ENCODE measurements at regions not wholly inside any gene's neighbourhood (a gene's known extent, or its start where the extent isn't known, plus 50 kb on each side); places are given as distances from the start of the nearest gene placed in this dataset.

- H3K4me1 ChIP-seq (ENCODE audit: control insufficient read depth, insufficient read depth, low read length), result peaks cover 9% of the 10 kb centered on the region; the same call in 1 of the 2 replicates
Observed at GRCh38 chr3:13174803-13175135, 101.5 kb upstream of the IQSEC1 start.

DNA sequence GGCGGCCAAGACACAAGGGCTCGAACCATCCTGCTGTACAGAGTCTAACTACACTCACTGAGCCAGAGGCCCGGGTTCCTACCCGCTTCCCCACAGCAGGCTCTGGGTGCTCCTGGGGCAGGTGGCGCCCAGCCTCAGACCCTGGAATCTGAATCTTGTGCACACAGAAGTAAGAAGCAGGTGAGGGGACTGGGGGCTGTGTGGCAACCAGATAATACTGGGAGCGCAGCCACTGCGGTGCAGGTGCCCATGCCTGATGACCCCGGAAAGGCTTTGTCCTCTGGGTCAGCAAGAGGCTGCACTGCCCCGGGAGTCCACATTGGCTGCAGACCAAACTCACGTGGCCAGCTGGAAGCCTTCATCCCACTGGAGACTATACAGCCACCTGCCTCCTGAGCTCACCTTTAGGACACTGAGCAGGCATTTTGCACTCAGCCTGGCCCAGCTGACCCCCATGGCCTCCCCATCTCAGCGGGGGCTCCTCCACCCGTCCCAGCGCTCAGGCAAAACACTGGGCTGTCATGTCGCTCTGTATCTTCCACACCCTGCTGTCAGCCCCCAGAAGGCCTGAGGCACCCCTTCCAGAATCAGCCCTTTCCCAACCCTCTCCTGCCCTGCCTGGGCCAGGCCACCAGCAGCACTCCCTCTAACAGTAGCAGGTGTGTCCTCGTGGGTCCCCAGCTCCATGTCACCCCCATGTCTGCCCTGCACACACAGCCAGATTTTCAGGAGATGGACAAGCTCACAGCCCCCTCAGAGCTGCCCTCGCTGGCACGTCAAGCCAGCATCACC, 101.0 kb upstream of the IQSEC1 start:
- Histone ChIP-seq H3K9me3 (ENCODE audit: control insufficient read depth, insufficient read depth, low read length) (peaks cover 14% of the 10 kb centered on the region), H3K4me1 (ENCODE audit: control insufficient read depth, insufficient read depth, low read length) (peaks cover 9% of the 10 kb centered on the region; the same call in 1 of the 2 replicates), H3K27me3 (ENCODE audit: control insufficient read depth, insufficient read depth, low read length) (no peaks in the 10 kb centered on the region), H3K27ac (ENCODE audit: low read depth, low read length) (no peak overlapping the region), H3K9ac (ENCODE audit: low read depth, low read length) (no peak overlapping the region), H3K36me3 (ENCODE audit: control insufficient read depth, insufficient read depth, low read length) (no peaks in the 10 kb centered on the region), H3K4me3 (ENCODE audit: low read depth, low read length) (no peak overlapping the region)

More at GRCh38 chr3:13174803-13175135, 101.5 kb upstream of the IQSEC1 start:
- Histone ChIP-seq H3K9me3 (ENCODE audit: control insufficient read depth, insufficient read depth, low read length) (peaks cover 16% of the 10 kb centered on the region), H3K4me3 (ENCODE audit: low read depth, low read length) (no peak overlapping the region), H3K36me3 (ENCODE audit: control insufficient read depth, insufficient read depth, low read length) (no peaks in the 10 kb centered on the region), H3K9ac (ENCODE audit: low read depth, low read length) (no peak overlapping the region), H3K27ac (ENCODE audit: low read depth, low read length) (no peak overlapping the region), H3K27me3 (ENCODE audit: control insufficient read depth, insufficient read depth, low read length) (no peaks in the 10 kb centered on the region)

DNA sequence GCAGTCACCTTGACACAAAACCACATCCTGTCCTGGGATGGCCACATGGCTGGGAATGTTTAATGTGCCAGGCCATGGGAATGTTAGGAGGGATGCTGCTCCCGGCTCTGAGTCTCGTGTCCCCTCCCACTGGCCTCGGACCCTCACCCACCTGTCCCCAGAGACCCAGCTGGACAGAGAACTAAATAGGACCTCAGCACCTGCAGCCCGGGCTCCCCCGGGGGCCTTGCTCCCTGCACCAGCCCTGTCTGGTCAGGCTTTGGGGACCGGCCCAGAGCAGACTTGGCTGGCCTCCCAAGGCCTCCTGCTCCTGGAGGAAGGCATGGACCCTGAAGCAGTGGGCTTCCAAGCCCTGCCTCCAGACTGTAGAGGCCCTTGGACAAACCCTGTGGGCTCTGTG, 100.0 kb upstream of the IQSEC1 start:
- H3K27ac ChIP-seq (ENCODE audit: low read depth, low read length), result no peak overlapping the region
- no peak overlapping the region for H3K4me3 ChIP-seq (ENCODE audit: low read depth, low read length)
- peaks cover 9% of the 10 kb centered on the region for H3K9me3 ChIP-seq (ENCODE audit: control insufficient read depth, insufficient read depth, low read length)
- no peak overlapping the region for H3K9ac ChIP-seq (ENCODE audit: low read depth, low read length)
- H3K36me3 ChIP-seq (ENCODE audit: control insufficient read depth, insufficient read depth, low read length), result no peaks in the 10 kb centered on the region
- H3K4me1 ChIP-seq (ENCODE audit: control insufficient read depth, insufficient read depth, low read length), result peaks cover 9% of the 10 kb centered on the region; the same call in 1 of the 2 replicates
- H3K27me3 ChIP-seq (ENCODE audit: control insufficient read depth, insufficient read depth, low read length), result no peaks in the 10 kb centered on the region

GRCh38 chr3:13172644-13173013, 99.4 kb upstream of the IQSEC1 start:
- no peak overlapping the region for H3K9ac ChIP-seq (ENCODE audit: low read depth, low read length)
- H3K9me3 ChIP-seq (ENCODE audit: control insufficient read depth, insufficient read depth, low read length), result peaks cover 9% of the 10 kb centered on the region
- H3K27ac ChIP-seq (ENCODE audit: low read depth, low read length), result no peak overlapping the region
- no peaks in the 10 kb centered on the region for H3K27me3 ChIP-seq (ENCODE audit: control insufficient read depth, insufficient read depth, low read length)
- no peak overlapping the region for H3K4me3 ChIP-seq (ENCODE audit: low read depth, low read length)
- no peaks in the 10 kb centered on the region for H3K36me3 ChIP-seq (ENCODE audit: control insufficient read depth, insufficient read depth, low read length)
- peaks cover 9% of the 10 kb centered on the region; the same call in 1 of the 2 replicates for H3K4me1 ChIP-seq (ENCODE audit: control insufficient read depth, insufficient read depth, low read length)

DNA sequence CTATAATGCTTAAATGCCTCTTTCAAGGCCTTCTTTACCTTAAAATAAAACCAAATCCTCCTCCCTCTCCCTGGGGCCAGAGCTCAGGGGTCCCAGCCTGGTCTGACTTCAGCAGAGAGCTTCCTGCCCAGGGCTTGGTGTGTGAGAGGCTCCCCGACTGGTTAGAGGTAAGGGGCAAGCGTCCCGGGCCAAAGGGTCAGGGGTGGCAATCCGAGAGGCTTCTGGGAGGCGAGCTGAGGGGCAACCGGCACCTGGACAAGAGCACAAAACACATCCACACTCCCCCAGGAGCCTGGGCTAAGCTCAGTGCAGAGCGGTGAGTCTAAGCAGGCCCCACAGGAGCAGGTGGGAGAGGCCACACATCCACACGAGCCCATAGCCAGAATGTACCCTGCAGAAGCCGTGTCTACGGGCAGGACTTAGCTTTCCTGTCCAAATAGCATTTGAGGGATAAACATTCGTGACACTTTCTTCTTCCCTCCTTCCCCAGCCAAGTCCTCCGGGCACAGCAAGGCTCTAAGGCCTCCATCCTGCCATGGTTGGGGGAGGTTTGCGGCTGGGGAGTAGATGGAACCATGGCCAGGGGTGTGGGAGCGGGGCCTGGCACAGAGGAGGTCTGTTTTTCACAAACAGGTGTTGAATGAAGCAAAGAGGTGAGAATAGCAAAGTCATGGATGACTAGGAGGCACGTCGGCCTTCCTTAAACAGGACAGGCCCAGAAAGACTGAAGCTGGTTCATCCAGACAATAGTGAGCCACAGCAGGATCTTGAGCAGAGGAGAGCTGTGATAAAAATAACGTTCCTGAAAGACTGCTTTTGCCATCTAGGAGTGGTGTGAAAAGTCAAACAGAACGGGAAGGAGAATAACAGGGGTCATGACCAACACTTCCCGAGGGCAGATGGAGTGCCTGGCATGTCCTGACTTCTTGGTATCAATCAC, 98.7 kb upstream of the IQSEC1 start:
- H3K27ac ChIP-seq (ENCODE audit: low read depth, low read length), result no peak overlapping the region

GRCh38 chr3:13170317-13170716, 97.1 kb upstream of the IQSEC1 start:
- no peak overlapping the region for H3K4me3 ChIP-seq (ENCODE audit: low read depth, low read length)
- H3K27ac ChIP-seq (ENCODE audit: low read depth, low read length), result no peak overlapping the region
- H3K4me1 ChIP-seq (ENCODE audit: control insufficient read depth, insufficient read depth, low read length), result peaks cover 9% of the 10 kb centered on the region; the same call in 1 of the 2 replicates
- H3K36me3 ChIP-seq (ENCODE audit: control insufficient read depth, insufficient read depth, low read length), result no peaks in the 10 kb centered on the region
- H3K27me3 ChIP-seq (ENCODE audit: control insufficient read depth, insufficient read depth, low read length), result no peaks in the 10 kb centered on the region
- H3K9me3 ChIP-seq (ENCODE audit: control insufficient read depth, insufficient read depth, low read length), result peaks cover 9% of the 10 kb centered on the region
- H3K9ac ChIP-seq (ENCODE audit: low read depth, low read length), result no peak overlapping the region

More for the DNA sequence above, 98.7 kb upstream of the IQSEC1 start:
- peaks cover 9% of the 10 kb centered on the region for H3K9me3 ChIP-seq (ENCODE audit: control insufficient read depth, insufficient read depth, low read length)
- no peaks in the 10 kb centered on the region for H3K36me3 ChIP-seq (ENCODE audit: control insufficient read depth, insufficient read depth, low read length)
- H3K4me1 ChIP-seq (ENCODE audit: control insufficient read depth, insufficient read depth, low read length), result peaks cover 9% of the 10 kb centered on the region; the same call in 1 of the 2 replicates
- no peaks in the 10 kb centered on the region for H3K27me3 ChIP-seq (ENCODE audit: control insufficient read depth, insufficient read depth, low read length)
- H3K4me3 ChIP-seq (ENCODE audit: low read depth, low read length), result no peak overlapping the region
- no peak overlapping the region for H3K9ac ChIP-seq (ENCODE audit: low read depth, low read length)

DNA sequence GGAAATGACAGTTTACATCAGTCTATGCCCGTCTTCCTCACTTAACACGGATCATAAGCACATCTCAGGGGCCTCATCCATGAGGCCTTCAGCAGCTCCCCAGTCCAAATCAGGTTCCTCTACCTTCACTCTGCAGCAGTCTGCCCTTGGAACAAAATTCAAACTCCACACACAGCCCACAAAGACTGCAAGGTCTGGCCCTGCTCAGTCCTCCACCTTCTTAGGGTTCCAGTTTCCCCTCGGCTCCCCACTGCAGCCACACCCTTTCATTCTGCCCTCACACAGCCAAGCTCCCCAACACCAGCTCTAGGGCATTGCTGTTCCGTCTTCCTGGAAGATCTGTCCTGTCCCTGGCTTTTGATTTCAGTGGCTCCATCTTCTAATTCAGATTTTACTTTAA, 95.2 kb upstream of the IQSEC1 start:
- Histone ChIP-seq H3K27ac (ENCODE audit: low read depth, low read length) (no peak overlapping the region), H3K9me3 (ENCODE audit: control insufficient read depth, insufficient read depth, low read length) (peaks cover 9% of the 10 kb centered on the region), H3K4me1 (ENCODE audit: control insufficient read depth, insufficient read depth, low read length) (peaks cover 9% of the 10 kb centered on the region; the same call in 1 of the 2 replicates), H3K27me3 (ENCODE audit: control insufficient read depth, insufficient read depth, low read length) (no peaks in the 10 kb centered on the region), H3K36me3 (ENCODE audit: control insufficient read depth, insufficient read depth, low read length) (no peaks in the 10 kb centered on the region), H3K4me3 (ENCODE audit: low read depth, low read length) (no peak overlapping the region), H3K9ac (ENCODE audit: low read depth, low read length) (no peak overlapping the region)

GRCh38 chr3:13167829-13168228, 94.6 kb upstream of the IQSEC1 start:
- peaks cover 11% of the 10 kb centered on the region; the same call in 1 of the 2 replicates for H3K4me1 ChIP-seq (ENCODE audit: control insufficient read depth, insufficient read depth, low read length)
- no peak overlapping the region for H3K27ac ChIP-seq (ENCODE audit: low read depth, low read length)
- H3K4me3 ChIP-seq (ENCODE audit: low read depth, low read length), result no peak overlapping the region
- H3K9me3 ChIP-seq (ENCODE audit: control insufficient read depth, insufficient read depth, low read length), result peaks cover 9% of the 10 kb centered on the region
- no peak overlapping the region for H3K9ac ChIP-seq (ENCODE audit: low read depth, low read length)
- H3K36me3 ChIP-seq (ENCODE audit: control insufficient read depth, insufficient read depth, low read length), result no peaks in the 10 kb centered on the region
- no peaks in the 10 kb centered on the region for H3K27me3 ChIP-seq (ENCODE audit: control insufficient read depth, insufficient read depth, low read length)

DNA sequence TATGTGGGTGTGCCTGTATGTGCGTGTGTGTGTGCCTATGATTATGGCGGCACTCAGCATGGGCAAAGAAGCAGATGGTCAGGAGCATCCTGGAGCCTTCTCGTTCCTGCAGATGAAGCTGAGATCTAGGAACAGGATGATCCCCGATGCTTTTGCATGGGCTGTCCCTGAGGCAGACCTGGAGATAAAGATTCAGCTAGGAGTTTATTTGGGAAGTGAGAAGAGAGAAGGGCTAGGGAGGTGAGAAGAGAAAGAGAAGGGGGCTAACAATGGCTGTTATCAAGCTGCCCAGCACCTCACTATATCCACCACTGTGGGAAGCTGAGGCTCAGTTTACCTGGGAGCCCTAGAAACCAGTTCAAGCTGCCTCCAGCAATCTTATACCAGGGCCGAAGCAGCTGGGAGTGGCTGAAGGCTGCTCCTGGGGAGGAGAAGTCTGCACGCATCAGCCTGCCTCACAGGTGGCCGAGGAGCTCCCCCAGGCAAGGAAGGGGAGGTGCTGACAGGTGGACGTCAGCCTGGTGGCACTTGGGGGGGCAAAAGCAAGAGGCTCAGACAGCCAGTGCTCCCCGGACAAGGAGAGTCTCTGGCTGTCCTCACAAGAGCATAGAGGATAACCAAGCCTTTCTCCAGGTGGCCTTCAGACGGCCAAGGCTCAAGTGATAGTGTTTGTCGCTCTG, 94.0 kb upstream of the IQSEC1 start:
- no peak overlapping the region for H3K9ac ChIP-seq (ENCODE audit: low read depth, low read length)
- H3K4me1 ChIP-seq (ENCODE audit: control insufficient read depth, insufficient read depth, low read length), result peaks cover 17% of the 10 kb centered on the region
- H3K4me3 ChIP-seq (ENCODE audit: low read depth, low read length), result no peak overlapping the region
- no peaks in the 10 kb centered on the region for H3K27me3 ChIP-seq (ENCODE audit: control insufficient read depth, insufficient read depth, low read length)
- H3K36me3 ChIP-seq (ENCODE audit: control insufficient read depth, insufficient read depth, low read length), result no peaks in the 10 kb centered on the region
- peaks cover 9% of the 10 kb centered on the region for H3K9me3 ChIP-seq (ENCODE audit: control insufficient read depth, insufficient read depth, low read length)
- no peak overlapping the region for H3K27ac ChIP-seq (ENCODE audit: low read depth, low read length)

DNA sequence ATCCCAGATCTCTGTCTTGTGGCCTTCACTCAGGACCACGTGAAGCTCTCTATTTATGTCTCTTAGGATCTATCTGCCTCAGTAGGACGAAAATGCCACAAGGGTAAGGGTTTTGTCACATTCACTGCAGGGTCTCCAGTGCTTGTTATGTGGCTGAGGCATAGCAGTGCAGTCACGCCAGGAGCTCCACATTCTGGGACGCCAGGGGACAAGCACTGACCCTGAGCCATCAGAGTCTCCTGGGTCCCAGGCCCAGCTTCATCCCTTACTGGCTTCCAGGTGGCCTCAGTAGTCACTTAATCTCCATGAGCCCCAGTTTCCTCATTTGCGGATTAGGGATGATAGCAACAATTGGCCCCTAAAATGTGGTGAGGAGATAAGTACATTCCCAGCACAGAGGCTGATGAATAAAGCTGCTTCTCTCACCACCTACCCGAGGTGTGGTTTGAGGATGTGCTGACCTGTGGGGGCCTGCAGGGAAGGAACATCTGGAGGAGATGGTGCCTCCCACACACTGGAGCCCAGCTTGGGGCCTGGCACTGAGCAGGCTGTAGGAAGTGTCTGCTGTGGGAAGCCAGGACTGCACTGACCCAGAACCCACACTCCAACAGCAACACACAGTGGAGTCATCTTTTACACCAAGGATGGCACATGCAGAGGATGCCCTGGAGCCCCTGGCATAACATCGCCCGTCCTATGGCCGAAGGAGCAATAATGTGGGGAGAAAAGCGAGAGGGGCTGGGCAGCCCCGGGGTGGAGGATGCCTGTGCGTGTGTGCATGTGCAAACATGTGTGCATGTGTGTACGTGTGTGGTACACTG, 93.2 kb upstream of the IQSEC1 start:
- Histone ChIP-seq H3K36me3 (ENCODE audit: control insufficient read depth, insufficient read depth, low read length) (no peaks in the 10 kb centered on the region), H3K9me3 (ENCODE audit: control insufficient read depth, insufficient read depth, low read length) (peaks cover 9% of the 10 kb centered on the region), H3K4me3 (ENCODE audit: low read depth, low read length) (no peak overlapping the region), H3K27ac (ENCODE audit: low read depth, low read length) (no peak overlapping the region), H3K9ac (ENCODE audit: low read depth, low read length) (no peak overlapping the region), H3K4me1 (ENCODE audit: control insufficient read depth, insufficient read depth, low read length) (peaks cover 20% of the 10 kb centered on the region), H3K27me3 (ENCODE audit: control insufficient read depth, insufficient read depth, low read length) (no peaks in the 10 kb centered on the region)

All from HUES48 (cell line).